ENCODE measurements at regions not wholly inside any gene's neighbourhood (a gene's known extent, or its start where the extent isn't known, plus 50 kb on each side); places are given as distances from the start of the nearest gene placed in this dataset.

- Histone ChIP-seq H3K27ac (no peak overlapping the region), H3K4me3 (no peak overlapping the region), H3K9ac (ENCODE audit: insufficient read length) (no peak overlapping the region), H3K36me3 (ENCODE audit: insufficient read depth, low read length) (no peaks in the 10 kb centered on the region), H3K9me3 (ENCODE audit: low read depth, low read length) (no peaks in the 10 kb centered on the region)
- TF ChIP-seq FOXP2 (optimal IDR thresholded peaks at IDR 0.05; ENCODE audit: control extremely low read depth, extremely low read length, insufficient read depth), result no peak
- TF ChIP-seq POLR2AphosphoS5 (IDR thresholded peaks at IDR 0.05; ENCODE audit: borderline replicate concordance, low read depth, low read length), result no peak
- TF ChIP-seq EZH2 (IDR thresholded peaks at IDR 0.05), result no peak
- DNase-seq (ENCODE audit: low read depth, low spot score), result no peak
Measured at GRCh38 chr1:36728846-36729245, 246.1 kb upstream of the CSF3R start.

GRCh38 chr1:36728051-36728450, 245.3 kb upstream of the CSF3R start:
- Histone ChIP-seq H3K4me3 (no peak overlapping the region), H3K9me3 (ENCODE audit: low read depth, low read length) (no peaks in the 10 kb centered on the region), H3K36me3 (ENCODE audit: insufficient read depth, low read length) (no peaks in the 10 kb centered on the region), H3K27ac (no peak overlapping the region), H3K9ac (ENCODE audit: insufficient read length) (no peak overlapping the region)
- DNase-seq (ENCODE audit: low read depth, low spot score), result no peak
- no peak for TF ChIP-seq FOXP2 (optimal IDR thresholded peaks at IDR 0.05; ENCODE audit: control extremely low read depth, extremely low read length, insufficient read depth)
- TF ChIP-seq POLR2AphosphoS5 (IDR thresholded peaks at IDR 0.05; ENCODE audit: borderline replicate concordance, low read depth, low read length), result no peak
- no peak for TF ChIP-seq EZH2 (IDR thresholded peaks at IDR 0.05)

DNA sequence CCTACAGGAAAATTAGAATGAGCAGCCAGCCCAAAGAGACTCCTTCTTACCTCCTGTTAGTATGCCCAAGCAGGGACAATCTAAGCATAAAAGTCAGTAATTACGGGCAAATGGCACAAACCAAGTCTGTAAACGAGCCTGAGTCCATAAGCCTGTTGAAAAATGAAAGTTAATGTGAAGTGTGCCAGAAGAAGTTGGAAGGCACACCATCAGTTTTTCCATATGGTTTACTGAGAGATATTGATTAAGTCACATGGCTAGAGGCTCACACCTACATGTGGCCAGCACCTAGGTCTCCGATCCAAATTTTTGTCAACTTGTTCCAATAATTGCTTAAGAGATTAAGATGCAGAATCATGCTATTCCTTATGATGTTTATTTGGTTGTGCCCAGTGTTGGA, 242.4 kb upstream of the CSF3R start:
- Histone ChIP-seq H3K27ac (no peak overlapping the region), H3K4me3 (no peak overlapping the region), H3K36me3 (ENCODE audit: insufficient read depth, low read length) (no peaks in the 10 kb centered on the region), H3K9me3 (ENCODE audit: low read depth, low read length) (no peaks in the 10 kb centered on the region), H3K9ac (ENCODE audit: insufficient read length) (no peak overlapping the region)
- TF ChIP-seq FOXP2 (optimal IDR thresholded peaks at IDR 0.05; ENCODE audit: control extremely low read depth, extremely low read length, insufficient read depth) (no peak), POLR2AphosphoS5 (IDR thresholded peaks at IDR 0.05; ENCODE audit: borderline replicate concordance, low read depth, low read length) (no peak)
- DNase-seq (ENCODE audit: low read depth, low spot score), result no peak

DNA sequence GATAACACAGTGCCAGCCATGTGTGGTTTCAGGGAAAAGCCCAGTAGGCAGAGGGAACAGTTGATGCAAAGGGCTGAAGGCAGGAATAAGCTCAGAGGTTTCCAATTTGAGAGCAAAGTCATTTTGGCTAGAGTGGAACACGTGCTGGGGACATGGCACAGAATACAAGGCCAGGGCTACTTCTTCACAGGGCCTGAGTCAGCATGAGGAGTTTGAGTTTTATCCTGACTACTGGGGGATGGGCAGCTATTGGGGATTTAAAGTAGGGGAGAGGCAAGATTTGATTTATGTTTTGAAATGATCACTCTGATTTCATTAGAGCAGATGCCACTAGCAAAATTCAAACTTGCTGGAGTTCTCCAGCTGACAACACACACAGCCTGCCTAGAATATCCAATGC, 241.1 kb upstream of the CSF3R start:
- no peaks in the 10 kb centered on the region for H3K36me3 ChIP-seq (ENCODE audit: insufficient read depth, low read length)
- H3K4me3 ChIP-seq, result no peak overlapping the region
- H3K9me3 ChIP-seq (ENCODE audit: low read depth, low read length), result no peaks in the 10 kb centered on the region
- no peak overlapping the region for H3K27ac ChIP-seq
- no peak for TF ChIP-seq EZH2 (IDR thresholded peaks at IDR 0.05)
- no peak for TF ChIP-seq POLR2AphosphoS5 (IDR thresholded peaks at IDR 0.05; ENCODE audit: borderline replicate concordance, low read depth, low read length)
- TF ChIP-seq FOXP2 (optimal IDR thresholded peaks at IDR 0.05; ENCODE audit: control extremely low read depth, extremely low read length, insufficient read depth), result no peak
- H3K9ac ChIP-seq (ENCODE audit: insufficient read length), result no peak overlapping the region
- no peak for DNase-seq (ENCODE audit: low read depth, low spot score)

GRCh38 chr1:36722871-36723270, 240.2 kb upstream of the CSF3R start:
- TF ChIP-seq POLR2AphosphoS5 (IDR thresholded peaks at IDR 0.05; ENCODE audit: borderline replicate concordance, low read depth, low read length) (no peak), EZH2 (IDR thresholded peaks at IDR 0.05) (no peak), FOXP2 (optimal IDR thresholded peaks at IDR 0.05; ENCODE audit: control extremely low read depth, extremely low read length, insufficient read depth) (no peak)
- H3K9me3 ChIP-seq (ENCODE audit: low read depth, low read length), result no peaks in the 10 kb centered on the region
- no peak for DNase-seq (ENCODE audit: low read depth, low spot score)

DNA sequence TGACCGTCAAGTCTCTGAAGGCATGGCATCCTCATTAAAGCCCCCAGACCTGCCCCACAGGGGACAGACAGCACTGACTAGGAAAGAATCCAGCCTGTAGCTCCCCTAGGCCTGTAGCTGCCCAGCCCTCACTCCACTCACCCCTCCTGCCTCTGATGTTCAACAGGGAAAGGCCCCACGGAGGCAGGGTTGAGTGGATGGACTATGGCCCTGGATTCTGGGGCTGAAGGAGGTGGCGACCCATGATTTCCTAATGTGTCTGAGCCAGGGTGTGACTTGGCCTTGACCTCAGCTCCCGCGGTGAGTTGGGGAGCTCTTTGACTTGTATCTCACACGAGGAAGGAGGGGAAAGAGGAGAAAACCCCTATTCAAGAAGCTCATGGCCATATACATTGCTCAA, 238.5 kb upstream of the CSF3R start:
- Histone ChIP-seq H3K9ac (ENCODE audit: insufficient read length) (no peak overlapping the region), H3K9me3 (ENCODE audit: low read depth, low read length) (no peaks in the 10 kb centered on the region), H3K36me3 (ENCODE audit: insufficient read depth, low read length) (no peaks in the 10 kb centered on the region), H3K27ac (no peak overlapping the region), H3K4me3 (no peak overlapping the region)
- TF ChIP-seq EZH2 (IDR thresholded peaks at IDR 0.05) (no peak), FOXP2 (optimal IDR thresholded peaks at IDR 0.05; ENCODE audit: control extremely low read depth, extremely low read length, insufficient read depth) (no peak), POLR2AphosphoS5 (IDR thresholded peaks at IDR 0.05; ENCODE audit: borderline replicate concordance, low read depth, low read length) (no peak)
- DNase-seq (ENCODE audit: low read depth, low spot score), result no peak

More at GRCh38 chr1:36722871-36723270, 240.2 kb upstream of the CSF3R start:
- Histone ChIP-seq H3K4me3 (no peak overlapping the region), H3K36me3 (ENCODE audit: insufficient read depth, low read length) (no peaks in the 10 kb centered on the region), H3K27ac (no peak overlapping the region), H3K9ac (ENCODE audit: insufficient read length) (no peak overlapping the region)

GRCh38 chr1:36717431-36717830, 234.7 kb upstream of the CSF3R start:
- no peak overlapping the region for H3K9ac ChIP-seq (ENCODE audit: insufficient read length)
- no peak overlapping the region for H3K4me3 ChIP-seq
- DNase-seq (ENCODE audit: low read depth, low spot score), result no peak
- no peak for TF ChIP-seq POLR2AphosphoS5 (IDR thresholded peaks at IDR 0.05; ENCODE audit: borderline replicate concordance, low read depth, low read length)
- TF ChIP-seq EZH2 (IDR thresholded peaks at IDR 0.05), result no peak
- TF ChIP-seq FOXP2 (optimal IDR thresholded peaks at IDR 0.05; ENCODE audit: control extremely low read depth, extremely low read length, insufficient read depth), result no peak
- no peaks in the 10 kb centered on the region for H3K36me3 ChIP-seq (ENCODE audit: insufficient read depth, low read length)
- H3K27ac ChIP-seq, result no peak overlapping the region
- no peaks in the 10 kb centered on the region for H3K9me3 ChIP-seq (ENCODE audit: low read depth, low read length)

- Histone ChIP-seq H3K4me3 (no peak overlapping the region), H3K9me3 (ENCODE audit: low read depth, low read length) (no peaks in the 10 kb centered on the region), H3K27ac (no peak overlapping the region), H3K36me3 (ENCODE audit: insufficient read depth, low read length) (no peaks in the 10 kb centered on the region), H3K9ac (ENCODE audit: insufficient read length) (no peak overlapping the region)
- no peak for DNase-seq (ENCODE audit: low read depth, low spot score)
- no peak for TF ChIP-seq FOXP2 (optimal IDR thresholded peaks at IDR 0.05; ENCODE audit: control extremely low read depth, extremely low read length, insufficient read depth)
- TF ChIP-seq EZH2 (IDR thresholded peaks at IDR 0.05), result no peak
- no peak for TF ChIP-seq POLR2AphosphoS5 (IDR thresholded peaks at IDR 0.05; ENCODE audit: borderline replicate concordance, low read depth, low read length)
Measured at GRCh38 chr1:36715797-36716196, 233.1 kb upstream of the CSF3R start.

DNA sequence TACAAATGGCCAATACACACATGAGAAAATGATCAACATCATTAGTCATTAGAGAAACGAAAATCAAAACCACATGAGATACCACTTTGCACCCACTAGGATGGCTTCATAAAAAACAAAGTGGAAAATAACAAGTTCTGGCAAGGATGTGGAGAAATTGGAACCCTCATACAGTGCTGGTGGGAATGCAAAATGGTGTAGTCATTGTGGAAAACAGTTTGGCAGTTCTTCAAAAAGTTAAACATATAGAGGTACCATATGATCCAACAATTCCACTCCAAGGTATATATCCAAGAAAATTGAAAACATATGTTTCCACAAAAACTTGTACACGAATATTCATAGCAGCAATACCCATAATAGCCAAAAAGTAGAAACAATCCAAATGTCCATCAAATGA, 231.6 kb upstream of the CSF3R start:
- no peak for DNase-seq (ENCODE audit: low read depth, low spot score)
- Histone ChIP-seq H3K36me3 (ENCODE audit: insufficient read depth, low read length) (no peaks in the 10 kb centered on the region), H3K27ac (no peak overlapping the region), H3K9ac (ENCODE audit: insufficient read length) (no peak overlapping the region), H3K9me3 (ENCODE audit: low read depth, low read length) (no peaks in the 10 kb centered on the region), H3K4me3 (no peak overlapping the region)
- no peak for TF ChIP-seq FOXP2 (optimal IDR thresholded peaks at IDR 0.05; ENCODE audit: control extremely low read depth, extremely low read length, insufficient read depth)
